ENCODE measurements at regions not wholly inside any gene's neighbourhood (a gene's known extent, or its start where the extent isn't known, plus 50 kb on each side); places are given as distances from the start of the nearest gene placed in this dataset.

DNA sequence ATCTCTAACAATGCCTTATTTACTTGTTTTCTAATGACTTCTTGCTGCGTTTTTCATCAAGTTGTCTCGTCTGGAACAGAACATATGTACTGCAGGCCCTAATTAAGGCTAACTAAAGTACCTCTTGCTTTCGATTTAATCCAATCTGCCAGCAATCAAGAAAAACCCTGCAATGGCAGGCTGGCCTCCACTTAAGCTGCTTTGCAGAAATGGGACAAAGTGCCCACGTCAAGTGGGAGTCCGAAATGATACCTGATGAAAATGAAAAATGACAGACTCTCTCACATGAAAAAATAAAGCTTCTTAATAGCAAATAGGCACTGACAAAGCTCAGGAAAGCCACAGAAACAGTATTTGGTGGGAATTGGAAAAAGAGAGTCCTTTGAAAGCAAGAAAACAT is 1454.7 kb downstream of the FAM181B start:
- Mint-ChIP-seq H3K4me1 (ENCODE audit: unreplicated experiment) (no peaks in the 10 kb centered on the region), H3K36me3 (ENCODE audit: low read depth, unreplicated experiment) (peaks cover 3% of the 10 kb centered on the region), H3K27ac (ENCODE audit: unreplicated experiment) (no peak overlapping the region), H3K27me3 (ENCODE audit: unreplicated experiment) (no peaks in the 10 kb centered on the region), H3K4me3 (ENCODE audit: unreplicated experiment) (no peak overlapping the region), H3K9me3 (ENCODE audit: unreplicated experiment) (no peaks in the 10 kb centered on the region)
- TF ChIP-seq, protein P1, sequence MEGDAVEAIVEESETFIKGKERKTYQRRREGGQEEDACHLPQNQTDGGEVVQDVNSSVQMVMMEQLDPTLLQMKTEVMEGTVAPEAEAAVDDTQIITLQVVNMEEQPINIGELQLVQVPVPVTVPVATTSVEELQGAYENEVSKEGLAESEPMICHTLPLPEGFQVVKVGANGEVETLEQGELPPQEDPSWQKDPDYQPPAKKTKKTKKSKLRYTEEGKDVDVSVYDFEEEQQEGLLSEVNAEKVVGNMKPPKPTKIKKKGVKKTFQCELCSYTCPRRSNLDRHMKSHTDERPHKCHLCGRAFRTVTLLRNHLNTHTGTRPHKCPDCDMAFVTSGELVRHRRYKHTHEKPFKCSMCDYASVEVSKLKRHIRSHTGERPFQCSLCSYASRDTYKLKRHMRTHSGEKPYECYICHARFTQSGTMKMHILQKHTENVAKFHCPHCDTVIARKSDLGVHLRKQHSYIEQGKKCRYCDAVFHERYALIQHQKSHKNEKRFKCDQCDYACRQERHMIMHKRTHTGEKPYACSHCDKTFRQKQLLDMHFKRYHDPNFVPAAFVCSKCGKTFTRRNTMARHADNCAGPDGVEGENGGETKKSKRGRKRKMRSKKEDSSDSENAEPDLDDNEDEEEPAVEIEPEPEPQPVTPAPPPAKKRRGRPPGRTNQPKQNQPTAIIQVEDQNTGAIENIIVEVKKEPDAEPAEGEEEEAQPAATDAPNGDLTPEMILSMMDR (IDR thresholded peaks at IDR 0.05; ENCODE audit: unreplicated experiment): no peak
- no peak for DNase-seq (ENCODE audit: low spot score)

- DNase-seq (ENCODE audit: low spot score): no peak
- H3K4me3 Mint-ChIP-seq (ENCODE audit: unreplicated experiment): no peak overlapping the region
- no peaks in the 10 kb centered on the region for H3K9me3 Mint-ChIP-seq (ENCODE audit: unreplicated experiment)
- H3K36me3 Mint-ChIP-seq (ENCODE audit: low read depth, unreplicated experiment): no peaks in the 10 kb centered on the region
- H3K27me3 Mint-ChIP-seq (ENCODE audit: unreplicated experiment): no peaks in the 10 kb centered on the region
- TF ChIP-seq, protein P1 (IDR thresholded peaks at IDR 0.05; ENCODE audit: unreplicated experiment): no peak
- no peak overlapping the region for H3K27ac Mint-ChIP-seq (ENCODE audit: unreplicated experiment)
- no peaks in the 10 kb centered on the region for H3K4me1 Mint-ChIP-seq (ENCODE audit: unreplicated experiment)
Observed at GRCh38 chr11:81270686-81271085, 1463.0 kb downstream of the FAM181B start.

- no peaks in the 10 kb centered on the region for H3K4me1 Mint-ChIP-seq (ENCODE audit: unreplicated experiment)
- no peaks in the 10 kb centered on the region for H3K9me3 Mint-ChIP-seq (ENCODE audit: unreplicated experiment)
- TF ChIP-seq, protein P1 (IDR thresholded peaks at IDR 0.05; ENCODE audit: unreplicated experiment): no peak
Observed at GRCh38 chr11:81267246-81267645, 1466.4 kb downstream of the FAM181B start.

GRCh38 chr11:81259471-81259870 is 1474.2 kb downstream of the FAM181B start:
- Mint-ChIP-seq H3K36me3 (ENCODE audit: low read depth, unreplicated experiment) (no peaks in the 10 kb centered on the region), H3K4me1 (ENCODE audit: unreplicated experiment) (no peaks in the 10 kb centered on the region), H3K27ac (ENCODE audit: unreplicated experiment) (no peak overlapping the region), H3K4me3 (ENCODE audit: unreplicated experiment) (no peak overlapping the region), H3K9me3 (ENCODE audit: unreplicated experiment) (no peaks in the 10 kb centered on the region), H3K27me3 (ENCODE audit: unreplicated experiment) (no peaks in the 10 kb centered on the region)
- TF ChIP-seq, protein P1 (IDR thresholded peaks at IDR 0.05; ENCODE audit: unreplicated experiment): no peak
- DNase-seq (ENCODE audit: low spot score): no peak

More at GRCh38 chr11:81267246-81267645, 1466.4 kb downstream of the FAM181B start:
- Mint-ChIP-seq H3K27ac (ENCODE audit: unreplicated experiment) (no peak overlapping the region), H3K4me3 (ENCODE audit: unreplicated experiment) (no peak overlapping the region), H3K36me3 (ENCODE audit: low read depth, unreplicated experiment) (no peaks in the 10 kb centered on the region), H3K27me3 (ENCODE audit: unreplicated experiment) (no peaks in the 10 kb centered on the region)
- no peak for DNase-seq (ENCODE audit: low spot score)

- TF ChIP-seq, protein P1 (IDR thresholded peaks at IDR 0.05; ENCODE audit: unreplicated experiment): no peak
- Mint-ChIP-seq H3K9me3 (ENCODE audit: unreplicated experiment) (no peaks in the 10 kb centered on the region), H3K4me1 (ENCODE audit: unreplicated experiment) (no peaks in the 10 kb centered on the region), H3K27ac (ENCODE audit: unreplicated experiment) (no peak overlapping the region), H3K4me3 (ENCODE audit: unreplicated experiment) (no peak overlapping the region), H3K36me3 (ENCODE audit: low read depth, unreplicated experiment) (no peaks in the 10 kb centered on the region), H3K27me3 (ENCODE audit: unreplicated experiment) (no peaks in the 10 kb centered on the region)
- DNase-seq (ENCODE audit: low spot score): no peak
Observed at GRCh38 chr11:81255895-81256294, 1477.8 kb downstream of the FAM181B start.
